Adrenal gland (tissue), 9 donors: ENCODE measurements at regions not wholly inside any gene's neighbourhood (a gene's known extent, or its start where the extent isn't known, plus 50 kb on each side); places are given as distances from the start of the nearest gene placed in this dataset.

Source experiments
- DNase-seq, 7 donors: peaks; one replicate each; pipeline ENCODE4 v3.0.0-alpha.2; 2019 to 2020
- H3K27ac ChIP-seq, 5 donors: fragments of 200-600 bp; sonication (generic) in 4 of 5; 1 replicate in 3 of 5; 2 replicates in 2 of 5; pipeline versions ENCODE4 v1.5.1 to v1.8.0; 2016 to 2020; ENCODE audit warnings: mild to moderate bottlenecking in 1 of 5
- H3K27me3 ChIP-seq: fragments of 200-600 bp; 2 replicates; pipeline ENCODE4 v1.8.0; 2021
- H3K36me3 ChIP-seq, 2 donors: fragments of 200-600 bp; replicated peaks in 1 of 2; 1 replicate in 1 of 2; 2 replicates in 1 of 2; pipeline versions ENCODE4 v1.5.1 to v1.8.0; 2018 to 2022
- H3K4me1 ChIP-seq, 2 donors: fragments of 200-600 bp; replicated peaks in 1 of 2; 1 replicate in 1 of 2; 2 replicates in 1 of 2; pipeline versions ENCODE4 v1.5.1 to v1.8.0; 2018 to 2021
- H3K4me3 ChIP-seq, 4 donors: fragments of 200-600 bp; sonication (generic) in 3 of 4; one replicate each; pipeline ENCODE4 v1.5.1; 2016 to 2018
- H3K9me3 ChIP-seq, 3 donors: fragments of 200-600 bp; sonication (generic) in 1 of 3; replicated peaks in 1 of 3; 1 replicate in 2 of 3; 2 replicates in 1 of 3; pipeline versions ENCODE4 v1.5.1 to v1.8.0; 2016 to 2021
- CTCF ChIP-seq, 6 experiments: fragments of 450-650 bp in 4 of 6; fragments of 200-600 bp in 2 of 6; sonication (generic) in 1 of 6; IDR thresholded peaks; 1 replicate in 5 of 6; 2 replicates in 1 of 6; pipeline versions ENCODE4 v1.5.1 to v1.8.0; 2016 to 2021; ENCODE audit warnings: antibody characterized with exemption in 6 of 6, mild to moderate bottlenecking in 2 of 6, moderate library complexity in 1 of 6
- POLR2A ChIP-seq, 2 donors: fragments of 450-650 bp; IDR thresholded peaks; one replicate each; pipeline ENCODE4 v1.6.1; 2017; ENCODE audit warnings: antibody characterized with exemption in 2 of 2, mild to moderate bottlenecking in 2 of 2, moderate library complexity in 1 of 2
- WGBS, 4 donors: extraction: QIAGEN DNeasy Blood & Tissue Kit in 2 of 4; methylation state at CpG; one replicate each; pipeline versions ENCODE4 v1.1.5 to v1.1.7; 2013 to 2017; 5-methylcytosine and 5-hydroxymethylcytosine counted together
- intact Hi-C, 2 donors: fragments of 100-400 bp; cut with DNase I; formaldehyde crosslinking; loops; one replicate each; pipeline versions ENCODE4 v1.14.1 to v1.15.0; 2022 to 2023
- donor health status: healthy with polysubstance abuse.
- donor health status: Bipolar disorder and iron deficiency.
- donor health status: DM: yes; HTN: yes; CAD: no.
- donor health status: DM: no; HTN: no; CAD: no.
- donor health status: DM: no; HTN: no; CAD: no.

- intact Hi-C loops: no loop called here
- no peak overlapping the region for H3K27ac ChIP-seq
- TF ChIP-seq POLR2A (IDR thresholded peaks at IDR 0.05): no peak
- no peak for TF ChIP-seq CTCF (IDR thresholded peaks at IDR 0.05)
- H3K4me3 ChIP-seq: no peak overlapping the region
- no peaks in the 10 kb centered on the region for H3K36me3 ChIP-seq
- peaks cover 0 to 7% (median 0%) of the 10 kb centered on the region in 3 donors for H3K9me3 ChIP-seq
- WGBS, 4 donors: 73 to 85% (median 79%) methylated on average over 1 of the region's 1 CpG
- no peaks in the 10 kb centered on the region for H3K27me3 ChIP-seq
- no peaks in the 10 kb centered on the region for H3K4me1 ChIP-seq
- DNase-seq: no peak
Observed at GRCh38 chr2:14273650-14274049, 358.9 kb upstream of the LRATD1 start.

- Histone ChIP-seq H3K9me3 (no peaks in the 10 kb centered on the region), H3K27me3 (no peaks in the 10 kb centered on the region), H3K4me1 (no peaks in the 10 kb centered on the region), H3K4me3 (no peak overlapping the region), H3K27ac (no peak overlapping the region), H3K36me3 (no peaks in the 10 kb centered on the region)
- TF ChIP-seq POLR2A (IDR thresholded peaks at IDR 0.05) (no peak), CTCF (IDR thresholded peaks at IDR 0.05) (no peak)
- intact Hi-C loops: no loop called here
- no peak for DNase-seq
Observed at GRCh38 chr2:14284244-14284643, 348.3 kb upstream of the LRATD1 start.

- H3K4me3 ChIP-seq: no peak overlapping the region
- no peaks in the 10 kb centered on the region for H3K36me3 ChIP-seq
- 81 to 93% (median 87%) methylated on average over 1 of the region's 1 CpG for WGBS, 4 donors
- no peaks in the 10 kb centered on the region for H3K4me1 ChIP-seq
- H3K9me3 ChIP-seq: no peaks in the 10 kb centered on the region
- no peak for DNase-seq
- H3K27me3 ChIP-seq: no peaks in the 10 kb centered on the region
- no peak overlapping the region for H3K27ac ChIP-seq
- TF ChIP-seq CTCF (IDR thresholded peaks at IDR 0.05): no peak
- intact Hi-C loops: no loop called here
Observed at GRCh38 chr2:14285812-14286211, 346.7 kb upstream of the LRATD1 start.

GRCh38 chr2:14288016-14288415, 344.5 kb upstream of the LRATD1 start:
- Histone ChIP-seq H3K4me3 (no peak overlapping the region), H3K36me3 (no peaks in the 10 kb centered on the region), H3K27ac (no peak overlapping the region), H3K27me3 (no peaks in the 10 kb centered on the region), H3K4me1 (peaks cover 0 to 7% of the 10 kb centered on the region in 2 donors), H3K9me3 (no peaks in the 10 kb centered on the region)
- no peak for DNase-seq
- WGBS, 4 donors: 82 to 96% (median 90%) methylated on average over 3 of the region's 3 CpGs
- intact Hi-C loops: no loop called here
- TF ChIP-seq CTCF (IDR thresholded peaks at IDR 0.05) (no peak), POLR2A (IDR thresholded peaks at IDR 0.05) (no peak)
